Vagina (tissue), 2 donors: ENCODE measurements at regions not wholly inside any gene's neighbourhood (a gene's known extent, or its start where the extent isn't known, plus 50 kb on each side); places are given as distances from the start of the nearest gene placed in this dataset.

Source experiments
- CTCF ChIP-seq, 3 experiments: fragments of 450-650 bp in 2 of 3; fragments of 200-600 bp in 1 of 3; sonication (generic) in 1 of 3; IDR thresholded peaks; one replicate each; pipeline ENCODE4 v1.5.1; 2017 to 2019; ENCODE audit warnings: antibody characterized with exemption in 3 of 3, mild to moderate bottlenecking in 2 of 3, moderate library complexity in 2 of 3
- POLR2AphosphoS5 ChIP-seq, 2 donors: sonication (generic); formaldehyde crosslinking; IDR thresholded peaks; one replicate each; pipeline ENCODE4 v1.9.0; 2017; ENCODE audit warnings: antibody characterized with exemption in 2 of 2, mild to moderate bottlenecking in 2 of 2, low read depth in 1 of 2; ENCODE audit not compliant: insufficient read depth in 1 of 2

- TF ChIP-seq POLR2AphosphoS5 (IDR thresholded peaks at IDR 0.05; ENCODE audit: insufficient read depth in 1 of 2, low read depth in 1 of 2) (no peak), CTCF (IDR thresholded peaks at IDR 0.05) (no peak)
These were observed 270.8 kb downstream of the BCL11B start for GRCh38 chr14:99001241-99001640.
